ENCODE measurements at regions not wholly inside any gene's neighbourhood (a gene's known extent, or its start where the extent isn't known, plus 50 kb on each side); places are given as distances from the start of the nearest gene placed in this dataset.

DNA sequence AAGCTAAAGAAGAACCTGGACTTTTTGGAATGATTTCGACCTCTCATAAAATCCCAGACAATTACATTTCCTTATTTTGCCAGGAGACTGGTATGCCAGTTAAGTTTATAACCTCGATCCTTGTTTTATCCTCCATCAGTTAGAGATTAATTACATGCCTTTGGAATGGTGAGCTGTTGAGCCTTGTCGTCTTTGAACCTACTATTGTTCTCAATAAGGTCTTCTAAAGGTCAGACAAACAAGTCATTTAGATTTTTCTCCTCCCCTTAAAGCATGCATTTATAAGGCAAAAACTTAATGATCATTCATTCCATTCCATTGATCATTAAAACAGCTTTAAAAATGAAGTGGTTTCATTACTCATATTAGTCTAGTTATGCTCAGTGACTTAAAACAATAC, 304.9 kb downstream of the DOCK8 start:
- TF ChIP-seq, protein P1, sequence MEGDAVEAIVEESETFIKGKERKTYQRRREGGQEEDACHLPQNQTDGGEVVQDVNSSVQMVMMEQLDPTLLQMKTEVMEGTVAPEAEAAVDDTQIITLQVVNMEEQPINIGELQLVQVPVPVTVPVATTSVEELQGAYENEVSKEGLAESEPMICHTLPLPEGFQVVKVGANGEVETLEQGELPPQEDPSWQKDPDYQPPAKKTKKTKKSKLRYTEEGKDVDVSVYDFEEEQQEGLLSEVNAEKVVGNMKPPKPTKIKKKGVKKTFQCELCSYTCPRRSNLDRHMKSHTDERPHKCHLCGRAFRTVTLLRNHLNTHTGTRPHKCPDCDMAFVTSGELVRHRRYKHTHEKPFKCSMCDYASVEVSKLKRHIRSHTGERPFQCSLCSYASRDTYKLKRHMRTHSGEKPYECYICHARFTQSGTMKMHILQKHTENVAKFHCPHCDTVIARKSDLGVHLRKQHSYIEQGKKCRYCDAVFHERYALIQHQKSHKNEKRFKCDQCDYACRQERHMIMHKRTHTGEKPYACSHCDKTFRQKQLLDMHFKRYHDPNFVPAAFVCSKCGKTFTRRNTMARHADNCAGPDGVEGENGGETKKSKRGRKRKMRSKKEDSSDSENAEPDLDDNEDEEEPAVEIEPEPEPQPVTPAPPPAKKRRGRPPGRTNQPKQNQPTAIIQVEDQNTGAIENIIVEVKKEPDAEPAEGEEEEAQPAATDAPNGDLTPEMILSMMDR (tag by site-specific recombination; IDR thresholded peaks at IDR 0.05) = no peak
- TF ChIP-seq MYNN (tag by site-specific recombination; IDR thresholded peaks at IDR 0.05; ENCODE audit: borderline replicate concordance) (no peak), GLI2 (tag by site-specific recombination; IDR thresholded peaks at IDR 0.05; ENCODE audit: borderline replicate concordance, low read depth) (no peak), ZNF561 (tag by site-specific recombination; IDR thresholded peaks at IDR 0.05; ENCODE audit: borderline replicate concordance) (no peak), ZNF112 (tag by site-specific recombination; IDR thresholded peaks at IDR 0.05) (no peak), ZNF138 (tag by site-specific recombination; IDR thresholded peaks at IDR 0.05; ENCODE audit: borderline replicate concordance) (no peak), ZNF140 (tag by site-specific recombination; IDR thresholded peaks at IDR 0.05) (no peak), RBAK (tag by site-specific recombination; IDR thresholded peaks at IDR 0.05) (no peak), MEIS1 (CRISPR knock-in tag; IDR thresholded peaks at IDR 0.05; ENCODE audit: borderline replicate concordance) (no peak), BCL11A (tag by site-specific recombination; IDR thresholded peaks at IDR 0.05; ENCODE audit: low read depth) (no peak), ZNF837 (tag by site-specific recombination; IDR thresholded peaks at IDR 0.05) (no peak), ZNF121 (tag by site-specific recombination; IDR thresholded peaks at IDR 0.05) (no peak), ZNF274 (IDR thresholded peaks at IDR 0.05; ENCODE audit: low read length) (no peak), ZNF274 (tag by site-specific recombination; IDR thresholded peaks at IDR 0.05; ENCODE audit: borderline replicate concordance) (no peak)

Measured in HEK293 (cell line).